ENCODE measurements at regions not wholly inside any gene's neighbourhood (a gene's known extent, or its start where the extent isn't known, plus 50 kb on each side); places are given as distances from the start of the nearest gene placed in this dataset.

DNA sequence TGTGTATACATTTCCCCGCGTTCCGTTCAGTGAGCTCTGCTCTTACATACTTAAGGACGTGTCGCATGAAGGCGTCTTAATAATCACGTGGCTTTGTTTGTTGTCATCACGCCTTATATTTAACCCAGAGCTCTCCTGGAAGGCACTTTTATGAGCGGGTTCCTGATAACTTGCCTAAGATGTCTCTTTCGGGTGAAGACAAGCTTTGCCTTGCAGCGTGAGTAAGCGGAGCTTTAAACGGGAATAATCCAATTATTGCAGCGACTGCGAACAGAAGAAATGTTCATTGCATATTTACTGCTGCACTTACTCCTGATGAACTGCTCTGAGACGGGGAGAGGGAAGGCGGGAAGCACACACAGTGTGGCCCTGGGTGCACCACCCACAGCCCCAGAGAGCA is 1128.2 kb downstream of the BRD1 start:
- TF ChIP-seq, protein P1, sequence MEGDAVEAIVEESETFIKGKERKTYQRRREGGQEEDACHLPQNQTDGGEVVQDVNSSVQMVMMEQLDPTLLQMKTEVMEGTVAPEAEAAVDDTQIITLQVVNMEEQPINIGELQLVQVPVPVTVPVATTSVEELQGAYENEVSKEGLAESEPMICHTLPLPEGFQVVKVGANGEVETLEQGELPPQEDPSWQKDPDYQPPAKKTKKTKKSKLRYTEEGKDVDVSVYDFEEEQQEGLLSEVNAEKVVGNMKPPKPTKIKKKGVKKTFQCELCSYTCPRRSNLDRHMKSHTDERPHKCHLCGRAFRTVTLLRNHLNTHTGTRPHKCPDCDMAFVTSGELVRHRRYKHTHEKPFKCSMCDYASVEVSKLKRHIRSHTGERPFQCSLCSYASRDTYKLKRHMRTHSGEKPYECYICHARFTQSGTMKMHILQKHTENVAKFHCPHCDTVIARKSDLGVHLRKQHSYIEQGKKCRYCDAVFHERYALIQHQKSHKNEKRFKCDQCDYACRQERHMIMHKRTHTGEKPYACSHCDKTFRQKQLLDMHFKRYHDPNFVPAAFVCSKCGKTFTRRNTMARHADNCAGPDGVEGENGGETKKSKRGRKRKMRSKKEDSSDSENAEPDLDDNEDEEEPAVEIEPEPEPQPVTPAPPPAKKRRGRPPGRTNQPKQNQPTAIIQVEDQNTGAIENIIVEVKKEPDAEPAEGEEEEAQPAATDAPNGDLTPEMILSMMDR (IDR thresholded peaks at IDR 0.05; ENCODE audit: low read depth, low read length, poor library complexity, severe bottlenecking) = no peak
- TF ChIP-seq EZH2phosphoT487 (IDR thresholded peaks at IDR 0.05; ENCODE audit: borderline replicate concordance, low read length) = no peak
